CD14-positive monocyte (primary cell): ENCODE measurements at regions not wholly inside any gene's neighbourhood (a gene's known extent, or its start where the extent isn't known, plus 50 kb on each side); places are given as distances from the start of the nearest gene placed in this dataset.

ENCODE experiments used
- DNase-seq, 3 donors: peaks; one replicate each; pipeline ENCODE4 v3.0.0-alpha.2; 2011 to 2022
- H2AFZ ChIP-seq: 2 replicates; pipeline ENCODE4 v1.6.0; 2012; ENCODE audit warnings: mild to moderate bottlenecking, low read depth, low read length, inconsistent platforms; ENCODE audit not compliant: insufficient read depth, poor library complexity, severe bottlenecking
- H3K27ac ChIP-seq, 2 donors: 1 replicate in 1 of 2; 2 replicates in 1 of 2; pipeline ENCODE4 v1.5.1; 2012 to 2013; ENCODE audit warnings: low read length in 2 of 2, control low read depth in 1 of 2, inconsistent platforms in 1 of 2, low read depth in 1 of 2, mild to moderate bottlenecking in 1 of 2
- H3K27me3 ChIP-seq, 2 donors: one replicate each; pipeline versions ENCODE4 v1.6.0 to v1.6.1; 2011 to 2013; ENCODE audit warnings: low read length in 2 of 2; ENCODE audit not compliant: control insufficient read depth in 2 of 2, insufficient read depth in 2 of 2
- H3K36me3 ChIP-seq, 2 donors: replicated peaks in 1 of 2; 1 replicate in 1 of 2; 2 replicates in 1 of 2; pipeline versions ENCODE4 v1.5.1 to v1.6.1; 2012 to 2013; ENCODE audit warnings: low read length in 2 of 2, control low read depth in 1 of 2, inconsistent platforms in 1 of 2, mild to moderate bottlenecking in 1 of 2; ENCODE audit not compliant: insufficient read depth in 2 of 2, control insufficient read depth in 1 of 2
- H3K4me1 ChIP-seq, 2 donors: 1 replicate in 1 of 2; 2 replicates in 1 of 2; pipeline versions ENCODE4 v1.5.1 to v1.6.1; 2012 to 2013; ENCODE audit warnings: low read length in 2 of 2, control low read depth in 1 of 2, inconsistent platforms in 1 of 2, mild to moderate bottlenecking in 1 of 2, moderate library complexity in 1 of 2; ENCODE audit not compliant: insufficient read depth in 2 of 2, control insufficient read depth in 1 of 2
- H3K4me2 ChIP-seq: replicated peaks from 2 replicates; pipeline ENCODE3; 2012; ENCODE audit warnings: low read length, moderate library complexity, mild to moderate bottlenecking; ENCODE audit not compliant: poor library complexity, severe bottlenecking; ENCODE audit errors: extremely low read depth
- H3K4me3 ChIP-seq, 3 experiments: fragments of 200-600 bp in 1 of 3; sonication (generic) in 1 of 3; replicated peaks in 1 of 3; 1 replicate in 2 of 3; 2 replicates in 1 of 3; pipeline ENCODE4 v1.5.1; 2011 to 2013; ENCODE audit warnings: low read length in 3 of 3, mild to moderate bottlenecking in 3 of 3, control low read depth in 2 of 3, low read depth in 2 of 3, inconsistent platforms in 1 of 3, moderate library complexity in 1 of 3
- H3K79me2 ChIP-seq: 2 replicates; pipeline ENCODE4 v1.6.0; 2012; ENCODE audit warnings: mild to moderate bottlenecking, control low read depth, inconsistent platforms, low read length, moderate library complexity; ENCODE audit not compliant: insufficient read depth
- H3K9ac ChIP-seq: 2 replicates; pipeline ENCODE4 v1.6.0; 2017; ENCODE audit warnings: low read length, mild to moderate bottlenecking; ENCODE audit not compliant: insufficient read depth, poor library complexity, severe bottlenecking
- H3K9me3 ChIP-seq, 2 donors: replicated peaks in 1 of 2; 1 replicate in 1 of 2; 2 replicates in 1 of 2; pipeline versions ENCODE4 v1.5.1 to v1.6.1; 2012 to 2013; ENCODE audit warnings: low read length in 2 of 2, control low read depth in 1 of 2; ENCODE audit not compliant: control insufficient read depth in 1 of 2, insufficient read depth in 1 of 2
- H4K20me1 ChIP-seq: 2 replicates; pipeline ENCODE4 v1.6.0; 2012; ENCODE audit warnings: mild to moderate bottlenecking, low read length, control low read depth, moderate library complexity; ENCODE audit not compliant: insufficient read depth
- H3K27ac Mint-ChIP-seq, 7 donors: one replicate each; pipeline ENCODE4 v1.8.0; 2020; ENCODE audit warnings: mild to moderate bottlenecking in 7 of 7, mixed read lengths in 7 of 7, moderate library complexity in 6 of 7, inconsistent platforms in 2 of 7
- H3K27me3 Mint-ChIP-seq, 3 donors: one replicate each; pipeline ENCODE4 v1.8.0; 2021 to 2022; ENCODE audit warnings: low read depth in 3 of 3, mild to moderate bottlenecking in 3 of 3, mixed read lengths in 3 of 3, moderate library complexity in 3 of 3, inconsistent platforms in 1 of 3
- H3K36me3 Mint-ChIP-seq, 2 donors: one replicate each; pipeline ENCODE4 v1.8.0; 2020; ENCODE audit warnings: mixed read lengths in 2 of 2, inconsistent platforms in 1 of 2, mild to moderate bottlenecking in 1 of 2
- H3K4me1 Mint-ChIP-seq: one replicate; pipeline ENCODE4 v1.8.0; 2020; ENCODE audit warnings: mild to moderate bottlenecking, mixed read lengths
- H3K4me3 Mint-ChIP-seq, 2 donors: one replicate each; pipeline ENCODE4 v1.8.0; 2020; ENCODE audit warnings: mild to moderate bottlenecking in 2 of 2, mixed read lengths in 2 of 2, moderate library complexity in 1 of 2
- H3K9me3 Mint-ChIP-seq, 7 donors: one replicate each; pipeline ENCODE4 v1.8.0; 2020 to 2022; ENCODE audit warnings: mixed read lengths in 7 of 7, mild to moderate bottlenecking in 6 of 7, moderate library complexity in 6 of 7, inconsistent platforms in 2 of 7
- WGBS: methylation state at CpG from one replicate; pipeline ENCODE4 v1.1.5; 2013; ENCODE audit warnings: missing lambda C conversion rate; ENCODE audit not compliant: insufficient coverage; 5-methylcytosine and 5-hydroxymethylcytosine counted together
- intact Hi-C, 2 donors: fragments of 100-400 bp; cut with micrococcal nuclease; formaldehyde crosslinking; loops; one replicate each; pipeline versions ENCODE4 v1.15.0 to v1.15.1; 2023
- TF ChIP-seq, protein P1 (sequence below): fragments of 200-600 bp; IDR thresholded peaks from one replicate; pipeline ENCODE4 v1.8.0; 2022; ENCODE audit warnings: antibody characterized with exemption, mild to moderate bottlenecking

DNA sequence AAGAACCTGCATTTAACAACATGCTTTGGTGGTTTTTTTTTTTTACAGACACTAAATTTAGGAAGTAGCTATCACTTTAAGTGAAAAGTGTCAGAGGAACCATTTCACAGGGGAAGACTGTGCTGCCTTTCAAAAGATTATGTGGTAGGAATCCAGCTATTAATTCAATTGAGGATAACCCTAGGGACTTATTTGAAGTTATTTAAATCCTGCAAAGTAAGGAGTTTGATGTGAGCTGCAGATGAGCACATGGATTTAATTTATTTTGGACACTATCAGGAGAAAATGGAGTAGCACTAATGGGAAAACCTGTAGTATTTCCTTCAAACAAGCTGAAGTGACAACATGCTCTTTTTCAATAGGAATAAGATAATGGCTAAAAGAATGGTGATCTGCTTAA lies 419.8 kb downstream of the ANKRD7 start:
- Histone ChIP-seq H3K27ac (no peak overlapping the region), H3K9me3 (no peaks in the 10 kb centered on the region), H3K27me3 (no peaks in the 10 kb centered on the region), H2AFZ (no peak overlapping the region), H4K20me1 (no peaks in the 10 kb centered on the region), H3K4me3 (no peak overlapping the region), H3K4me1 (no peaks in the 10 kb centered on the region), H3K4me2 (no peak overlapping the region), H3K9ac (no peak overlapping the region), H3K79me2 (no peaks in the 10 kb centered on the region), H3K36me3 (no peaks in the 10 kb centered on the region)
- no peak for DNase-seq
- intact Hi-C loops: no loop called here
- H3K4me3 Mint-ChIP-seq: no peak overlapping the region
- no peaks in the 10 kb centered on the region for H3K9me3 Mint-ChIP-seq
- no peaks in the 10 kb centered on the region for H3K4me1 Mint-ChIP-seq
- no peak overlapping the region for H3K27ac Mint-ChIP-seq
- no peaks in the 10 kb centered on the region for H3K36me3 Mint-ChIP-seq
- TF ChIP-seq, protein P1, sequence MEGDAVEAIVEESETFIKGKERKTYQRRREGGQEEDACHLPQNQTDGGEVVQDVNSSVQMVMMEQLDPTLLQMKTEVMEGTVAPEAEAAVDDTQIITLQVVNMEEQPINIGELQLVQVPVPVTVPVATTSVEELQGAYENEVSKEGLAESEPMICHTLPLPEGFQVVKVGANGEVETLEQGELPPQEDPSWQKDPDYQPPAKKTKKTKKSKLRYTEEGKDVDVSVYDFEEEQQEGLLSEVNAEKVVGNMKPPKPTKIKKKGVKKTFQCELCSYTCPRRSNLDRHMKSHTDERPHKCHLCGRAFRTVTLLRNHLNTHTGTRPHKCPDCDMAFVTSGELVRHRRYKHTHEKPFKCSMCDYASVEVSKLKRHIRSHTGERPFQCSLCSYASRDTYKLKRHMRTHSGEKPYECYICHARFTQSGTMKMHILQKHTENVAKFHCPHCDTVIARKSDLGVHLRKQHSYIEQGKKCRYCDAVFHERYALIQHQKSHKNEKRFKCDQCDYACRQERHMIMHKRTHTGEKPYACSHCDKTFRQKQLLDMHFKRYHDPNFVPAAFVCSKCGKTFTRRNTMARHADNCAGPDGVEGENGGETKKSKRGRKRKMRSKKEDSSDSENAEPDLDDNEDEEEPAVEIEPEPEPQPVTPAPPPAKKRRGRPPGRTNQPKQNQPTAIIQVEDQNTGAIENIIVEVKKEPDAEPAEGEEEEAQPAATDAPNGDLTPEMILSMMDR: no peak
- no peaks in the 10 kb centered on the region for H3K27me3 Mint-ChIP-seq

DNA sequence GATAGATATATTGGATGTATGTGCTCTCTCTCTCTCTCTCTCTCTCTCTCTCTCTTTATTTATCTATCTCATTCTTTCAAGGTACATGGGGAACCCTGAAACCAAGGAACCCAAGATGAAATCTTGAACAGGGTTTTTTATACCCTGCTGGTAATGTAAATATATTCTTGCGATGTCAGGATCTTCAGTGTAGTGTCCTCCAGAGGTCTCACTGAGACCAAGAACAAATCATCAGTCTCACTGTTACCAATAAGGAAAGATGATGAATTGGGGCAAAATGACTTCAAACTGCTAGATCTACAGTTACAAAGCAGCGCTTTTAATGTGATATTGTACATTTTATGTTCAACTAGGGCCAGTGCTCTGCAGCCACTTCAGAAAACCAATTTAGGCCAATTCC lies 423.5 kb downstream of the ANKRD7 start:
- H3K27ac Mint-ChIP-seq: no peak overlapping the region
- H3K36me3 Mint-ChIP-seq: no peaks in the 10 kb centered on the region
- Histone ChIP-seq H3K4me2 (no peak overlapping the region), H3K9me3 (no peaks in the 10 kb centered on the region), H3K27ac (no peak overlapping the region), H3K27me3 (no peaks in the 10 kb centered on the region), H3K79me2 (no peaks in the 10 kb centered on the region), H3K4me3 (no peak overlapping the region), H3K9ac (no peak overlapping the region), H2AFZ (no peak overlapping the region), H4K20me1 (no peaks in the 10 kb centered on the region), H3K4me1 (no peaks in the 10 kb centered on the region), H3K36me3 (no peaks in the 10 kb centered on the region)
- H3K4me3 Mint-ChIP-seq: no peak overlapping the region
- intact Hi-C loops: no loop called here
- TF ChIP-seq, protein P1: no peak
- peaks cover 0 to 2% (median 1%) of the 10 kb centered on the region in 3 donors for H3K27me3 Mint-ChIP-seq
- no peak for DNase-seq
- no peaks in the 10 kb centered on the region for H3K4me1 Mint-ChIP-seq
- WGBS: no CpG with 5 or more reads among the region's 2 CpGs
- no peaks in the 10 kb centered on the region for H3K9me3 Mint-ChIP-seq
